ENCODE measurements at regions not wholly inside any gene's neighbourhood (a gene's known extent, or its start where the extent isn't known, plus 50 kb on each side); places are given as distances from the start of the nearest gene placed in this dataset.

DNA sequence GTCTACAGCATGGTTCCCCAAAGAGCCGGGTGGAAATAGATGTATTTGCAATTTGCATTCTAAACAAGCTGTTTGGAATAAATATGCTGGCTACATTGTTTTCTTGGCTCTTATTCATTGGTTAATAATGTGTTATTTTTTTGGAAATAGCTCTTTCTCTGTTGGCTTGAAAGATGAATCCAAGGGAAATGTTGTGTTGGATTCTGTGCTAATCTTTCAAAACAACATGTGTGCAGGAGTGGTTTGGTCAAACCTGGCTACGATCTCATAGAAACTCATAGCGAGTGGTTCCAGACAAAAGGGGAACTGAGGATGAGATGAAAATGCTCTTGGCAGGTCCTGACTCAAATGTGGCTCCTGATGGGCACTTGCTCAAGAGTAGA, 63.7 kb upstream of the CXCL14 start:
- TF ChIP-seq, protein P1, sequence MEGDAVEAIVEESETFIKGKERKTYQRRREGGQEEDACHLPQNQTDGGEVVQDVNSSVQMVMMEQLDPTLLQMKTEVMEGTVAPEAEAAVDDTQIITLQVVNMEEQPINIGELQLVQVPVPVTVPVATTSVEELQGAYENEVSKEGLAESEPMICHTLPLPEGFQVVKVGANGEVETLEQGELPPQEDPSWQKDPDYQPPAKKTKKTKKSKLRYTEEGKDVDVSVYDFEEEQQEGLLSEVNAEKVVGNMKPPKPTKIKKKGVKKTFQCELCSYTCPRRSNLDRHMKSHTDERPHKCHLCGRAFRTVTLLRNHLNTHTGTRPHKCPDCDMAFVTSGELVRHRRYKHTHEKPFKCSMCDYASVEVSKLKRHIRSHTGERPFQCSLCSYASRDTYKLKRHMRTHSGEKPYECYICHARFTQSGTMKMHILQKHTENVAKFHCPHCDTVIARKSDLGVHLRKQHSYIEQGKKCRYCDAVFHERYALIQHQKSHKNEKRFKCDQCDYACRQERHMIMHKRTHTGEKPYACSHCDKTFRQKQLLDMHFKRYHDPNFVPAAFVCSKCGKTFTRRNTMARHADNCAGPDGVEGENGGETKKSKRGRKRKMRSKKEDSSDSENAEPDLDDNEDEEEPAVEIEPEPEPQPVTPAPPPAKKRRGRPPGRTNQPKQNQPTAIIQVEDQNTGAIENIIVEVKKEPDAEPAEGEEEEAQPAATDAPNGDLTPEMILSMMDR (conservative IDR thresholded peaks at IDR 0.05 in 1 of 2, IDR thresholded peaks at IDR 0.05 in 1 of 2; ENCODE audit: low read depth in 1 of 2, low read length in 2 of 2) = no peak
- TF ChIP-seq EZH2 (IDR thresholded peaks at IDR 0.05; ENCODE audit: low read length, missing control alignments) = no peak

Data from fibroblast of lung (primary cell).